ENCODE measurements at regions not wholly inside any gene's neighbourhood (a gene's known extent, or its start where the extent isn't known, plus 50 kb on each side); places are given as distances from the start of the nearest gene placed in this dataset.

- TF ChIP-seq, protein P1, sequence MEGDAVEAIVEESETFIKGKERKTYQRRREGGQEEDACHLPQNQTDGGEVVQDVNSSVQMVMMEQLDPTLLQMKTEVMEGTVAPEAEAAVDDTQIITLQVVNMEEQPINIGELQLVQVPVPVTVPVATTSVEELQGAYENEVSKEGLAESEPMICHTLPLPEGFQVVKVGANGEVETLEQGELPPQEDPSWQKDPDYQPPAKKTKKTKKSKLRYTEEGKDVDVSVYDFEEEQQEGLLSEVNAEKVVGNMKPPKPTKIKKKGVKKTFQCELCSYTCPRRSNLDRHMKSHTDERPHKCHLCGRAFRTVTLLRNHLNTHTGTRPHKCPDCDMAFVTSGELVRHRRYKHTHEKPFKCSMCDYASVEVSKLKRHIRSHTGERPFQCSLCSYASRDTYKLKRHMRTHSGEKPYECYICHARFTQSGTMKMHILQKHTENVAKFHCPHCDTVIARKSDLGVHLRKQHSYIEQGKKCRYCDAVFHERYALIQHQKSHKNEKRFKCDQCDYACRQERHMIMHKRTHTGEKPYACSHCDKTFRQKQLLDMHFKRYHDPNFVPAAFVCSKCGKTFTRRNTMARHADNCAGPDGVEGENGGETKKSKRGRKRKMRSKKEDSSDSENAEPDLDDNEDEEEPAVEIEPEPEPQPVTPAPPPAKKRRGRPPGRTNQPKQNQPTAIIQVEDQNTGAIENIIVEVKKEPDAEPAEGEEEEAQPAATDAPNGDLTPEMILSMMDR (IDR thresholded peaks at IDR 0.05) = no peak
- no peak for TF ChIP-seq EZH2phosphoT487 (IDR thresholded peaks at IDR 0.05)
- no peak for TF ChIP-seq EZH2 (IDR thresholded peaks at IDR 0.05)
Observed at GRCh38 chr12:98371419-98371818, 144.0 kb upstream of the TMPO start.
